B cell (primary cell): ENCODE measurements at regions not wholly inside any gene's neighbourhood (a gene's known extent, or its start where the extent isn't known, plus 50 kb on each side); places are given as distances from the start of the nearest gene placed in this dataset.

Experiments
- EZH2 ChIP-seq: IDR thresholded peaks from 2 replicates; pipeline ENCODE4 v1.6.1; 2012; ENCODE audit warnings: borderline replicate concordance, low read depth, mild to moderate bottlenecking, moderate library complexity, low read length; ENCODE audit not compliant: insufficient read depth, poor library complexity, severe bottlenecking
- TF ChIP-seq, protein P1 (sequence below): fragments of 200-600 bp; IDR thresholded peaks from one replicate; pipeline ENCODE4 v1.8.0; 2022; ENCODE audit warnings: antibody characterized with exemption, mild to moderate bottlenecking

DNA sequence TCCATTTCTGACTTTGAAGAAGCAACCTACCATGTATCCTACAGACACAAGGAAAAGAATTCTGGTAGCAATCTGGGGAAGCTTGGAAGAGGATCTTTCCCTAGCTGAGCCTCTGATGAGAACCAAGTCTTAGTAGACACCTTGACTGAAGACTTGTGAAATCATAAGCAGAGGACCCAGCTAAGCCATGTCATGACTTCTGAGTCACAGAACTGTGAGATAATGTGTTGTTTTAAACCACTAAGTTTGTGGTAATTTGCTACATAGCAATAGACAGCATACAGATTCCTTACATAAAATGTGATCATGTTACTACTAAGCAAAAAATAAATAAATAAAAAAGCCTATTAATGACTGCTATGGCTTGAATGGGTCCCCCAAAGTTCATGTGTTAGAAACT is 71.3 kb upstream of the ANKRD50 start:
- no peak for TF ChIP-seq EZH2
- TF ChIP-seq, protein P1, sequence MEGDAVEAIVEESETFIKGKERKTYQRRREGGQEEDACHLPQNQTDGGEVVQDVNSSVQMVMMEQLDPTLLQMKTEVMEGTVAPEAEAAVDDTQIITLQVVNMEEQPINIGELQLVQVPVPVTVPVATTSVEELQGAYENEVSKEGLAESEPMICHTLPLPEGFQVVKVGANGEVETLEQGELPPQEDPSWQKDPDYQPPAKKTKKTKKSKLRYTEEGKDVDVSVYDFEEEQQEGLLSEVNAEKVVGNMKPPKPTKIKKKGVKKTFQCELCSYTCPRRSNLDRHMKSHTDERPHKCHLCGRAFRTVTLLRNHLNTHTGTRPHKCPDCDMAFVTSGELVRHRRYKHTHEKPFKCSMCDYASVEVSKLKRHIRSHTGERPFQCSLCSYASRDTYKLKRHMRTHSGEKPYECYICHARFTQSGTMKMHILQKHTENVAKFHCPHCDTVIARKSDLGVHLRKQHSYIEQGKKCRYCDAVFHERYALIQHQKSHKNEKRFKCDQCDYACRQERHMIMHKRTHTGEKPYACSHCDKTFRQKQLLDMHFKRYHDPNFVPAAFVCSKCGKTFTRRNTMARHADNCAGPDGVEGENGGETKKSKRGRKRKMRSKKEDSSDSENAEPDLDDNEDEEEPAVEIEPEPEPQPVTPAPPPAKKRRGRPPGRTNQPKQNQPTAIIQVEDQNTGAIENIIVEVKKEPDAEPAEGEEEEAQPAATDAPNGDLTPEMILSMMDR, result no peak
